ENCODE measurements at regions not wholly inside any gene's neighbourhood (a gene's known extent, or its start where the extent isn't known, plus 50 kb on each side); places are given as distances from the start of the nearest gene placed in this dataset.

- TF ChIP-seq NCOA6 (IDR thresholded peaks at IDR 0.05): no peak
- TF ChIP-seq BMI1 (IDR thresholded peaks at IDR 0.05; ENCODE audit: low read length): no peak
- no peak for TF ChIP-seq ZNF75A (CRISPR knock-in tag; IDR thresholded peaks at IDR 0.05)
- TF ChIP-seq CTCF (IDR thresholded peaks at IDR 0.05 in 2 of 3, conservative IDR thresholded peaks at IDR 0.05 in 1 of 3; ENCODE audit: insufficient read depth in 2 of 3, low read depth in 1 of 3, low read length in 3 of 3): no peak
- no peak for TF ChIP-seq SP1 (CRISPR knock-in tag; IDR thresholded peaks at IDR 0.05)
- no peak for TF ChIP-seq RNF2 (IDR thresholded peaks at IDR 0.05)
- no peak for TF ChIP-seq U2AF2 (optimal IDR thresholded peaks at IDR 0.05; ENCODE audit: low read depth, low read length)
- no peak for TF ChIP-seq RBM15 (IDR thresholded peaks at IDR 0.05; ENCODE audit: insufficient read depth, low read length)
- TF ChIP-seq ZNF785 (CRISPR knock-in tag; IDR thresholded peaks at IDR 0.05): no peak
- TF ChIP-seq ZNF217 (CRISPR knock-in tag; IDR thresholded peaks at IDR 0.05): no peak
- 0 out of 2 replicates have a peak, but pooled peaks have one; percentile 4 for TF ChIP-seq ZNF316 (IDR thresholded peaks at IDR 0.05)
- no peak for TF ChIP-seq ZNF324 (CRISPR knock-in tag; IDR thresholded peaks at IDR 0.05)
- TF ChIP-seq EP300 (IDR thresholded peaks at IDR 0.05; ENCODE audit: low read length): no peak
- TF ChIP-seq, protein P1, sequence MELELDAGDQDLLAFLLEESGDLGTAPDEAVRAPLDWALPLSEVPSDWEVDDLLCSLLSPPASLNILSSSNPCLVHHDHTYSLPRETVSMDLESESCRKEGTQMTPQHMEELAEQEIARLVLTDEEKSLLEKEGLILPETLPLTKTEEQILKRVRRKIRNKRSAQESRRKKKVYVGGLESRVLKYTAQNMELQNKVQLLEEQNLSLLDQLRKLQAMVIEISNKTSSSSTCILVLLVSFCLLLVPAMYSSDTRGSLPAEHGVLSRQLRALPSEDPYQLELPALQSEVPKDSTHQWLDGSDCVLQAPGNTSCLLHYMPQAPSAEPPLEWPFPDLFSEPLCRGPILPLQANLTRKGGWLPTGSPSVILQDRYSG (tag; conservative IDR thresholded peaks at IDR 0.05; ENCODE audit: low read depth): no peak
Measured at GRCh38 chr5:121038438-121038837, 574.3 kb downstream of the PRR16 start.

Measured in K562 (cell line).